MM.1S (cell line): ENCODE measurements at regions not wholly inside any gene's neighbourhood (a gene's known extent, or its start where the extent isn't known, plus 50 kb on each side); places are given as distances from the start of the nearest gene placed in this dataset.

Experiments used
- EZH2 ChIP-seq: fragments of 300-600 bp; sonication (generic); optimal IDR thresholded peaks from 2 replicates; pipeline ENCODE3; 2017; ENCODE audit warnings: low read depth, mild to moderate bottlenecking, antibody characterized with exemption, low read length, mixed read lengths
- TF ChIP-seq, protein P1 (sequence below): fragments of 300-600 bp; sonication (generic); IDR thresholded peaks from 2 replicates; pipeline ENCODE4 v1.5.1; 2016; ENCODE audit warnings: antibody characterized with exemption, low read length, mixed read lengths

DNA sequence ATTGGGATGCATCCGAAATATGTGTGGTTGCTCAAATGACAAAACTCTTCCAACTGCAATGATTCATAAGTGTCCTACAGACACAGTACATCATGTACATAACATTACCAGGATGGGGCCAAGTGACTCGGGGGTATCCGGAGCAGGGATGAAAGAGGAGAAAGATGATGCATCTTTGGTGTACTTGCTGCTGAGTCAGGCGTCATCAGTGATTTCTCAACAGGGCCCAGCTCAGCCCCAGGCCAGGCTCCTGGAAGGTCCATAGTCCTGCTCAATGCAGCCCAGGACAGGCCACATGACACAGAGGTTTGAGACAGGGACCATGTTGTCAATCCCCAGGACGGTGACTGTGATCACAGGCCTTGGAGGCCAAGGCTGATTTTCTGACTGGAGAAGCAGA lies 59.3 kb downstream of the GGTLC2 start:
- TF ChIP-seq, protein P1, sequence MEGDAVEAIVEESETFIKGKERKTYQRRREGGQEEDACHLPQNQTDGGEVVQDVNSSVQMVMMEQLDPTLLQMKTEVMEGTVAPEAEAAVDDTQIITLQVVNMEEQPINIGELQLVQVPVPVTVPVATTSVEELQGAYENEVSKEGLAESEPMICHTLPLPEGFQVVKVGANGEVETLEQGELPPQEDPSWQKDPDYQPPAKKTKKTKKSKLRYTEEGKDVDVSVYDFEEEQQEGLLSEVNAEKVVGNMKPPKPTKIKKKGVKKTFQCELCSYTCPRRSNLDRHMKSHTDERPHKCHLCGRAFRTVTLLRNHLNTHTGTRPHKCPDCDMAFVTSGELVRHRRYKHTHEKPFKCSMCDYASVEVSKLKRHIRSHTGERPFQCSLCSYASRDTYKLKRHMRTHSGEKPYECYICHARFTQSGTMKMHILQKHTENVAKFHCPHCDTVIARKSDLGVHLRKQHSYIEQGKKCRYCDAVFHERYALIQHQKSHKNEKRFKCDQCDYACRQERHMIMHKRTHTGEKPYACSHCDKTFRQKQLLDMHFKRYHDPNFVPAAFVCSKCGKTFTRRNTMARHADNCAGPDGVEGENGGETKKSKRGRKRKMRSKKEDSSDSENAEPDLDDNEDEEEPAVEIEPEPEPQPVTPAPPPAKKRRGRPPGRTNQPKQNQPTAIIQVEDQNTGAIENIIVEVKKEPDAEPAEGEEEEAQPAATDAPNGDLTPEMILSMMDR: no peak
- no peak for TF ChIP-seq EZH2
